GM12878 (cell line): ENCODE measurements at regions not wholly inside any gene's neighbourhood (a gene's known extent, or its start where the extent isn't known, plus 50 kb on each side); places are given as distances from the start of the nearest gene placed in this dataset.

ENCODE experiments used
- CUX1 ChIP-seq: IDR thresholded peaks from 2 replicates; pipeline ENCODE4 v1.6.1; 2012; ENCODE audit warnings: improper control_type of control experiment, low read depth, low read length; ENCODE audit not compliant: insufficient replicate concordance
- HCFC1 ChIP-seq: fragments of 150-350 bp; IDR thresholded peaks from 2 replicates; pipeline ENCODE4 v1.6.1; 2014; ENCODE audit warnings: low read length
- IRF3 ChIP-seq: fragments of 450-650 bp; IDR thresholded peaks from 2 replicates; pipeline ENCODE4 v1.6.1; 2014; ENCODE audit warnings: mild to moderate bottlenecking
- SMAD1 ChIP-seq: fragments of 450-650 bp; IDR thresholded peaks from 2 replicates; pipeline ENCODE4 v1.6.1; 2018; ENCODE audit warnings: mild to moderate bottlenecking, low read depth; ENCODE audit not compliant: partially characterized antibody
- SMAD5 ChIP-seq: IDR thresholded peaks from 2 replicates; pipeline ENCODE4 v1.6.1; 2016; ENCODE audit warnings: antibody characterized with exemption, low read depth
- SPI1 ChIP-seq: IDR thresholded peaks from 2 replicates; pipeline ENCODE4 v1.6.1; 2011; ENCODE audit warnings: low read depth, mild to moderate bottlenecking, low read length, moderate library complexity, borderline replicate concordance; ENCODE audit not compliant: insufficient read depth
- STAT1 ChIP-seq: fragments of 450-650 bp; conservative IDR thresholded peaks from 2 replicates; pipeline ENCODE4 v1.6.1; 2014; ENCODE audit warnings: antibody characterized with exemption, mild to moderate bottlenecking
- ZBTB33 ChIP-seq: fragments of 450-650 bp; IDR thresholded peaks from 2 replicates; pipeline ENCODE4 v1.6.1; 2017; ENCODE audit warnings: mild to moderate bottlenecking
- ZNF24 ChIP-seq: fragments of 450-650 bp; IDR thresholded peaks from 2 replicates; pipeline ENCODE4 v1.6.1; 2017; ENCODE audit warnings: antibody characterized with exemption, mild to moderate bottlenecking
- ZNF622 ChIP-seq: fragments of 450-650 bp; IDR thresholded peaks from 2 replicates; pipeline ENCODE4 v1.6.1; 2017; ENCODE audit warnings: mild to moderate bottlenecking, inconsistent platforms

- no peak for TF ChIP-seq IRF3
- TF ChIP-seq SMAD1, result no peak
- no peak for TF ChIP-seq HCFC1
- TF ChIP-seq ZBTB33, result no peak
- TF ChIP-seq STAT1, result no peak
- TF ChIP-seq SMAD5, result no peak
- TF ChIP-seq CUX1, result no peak
- no peak for TF ChIP-seq SPI1
- no peak for TF ChIP-seq ZNF622
- TF ChIP-seq ZNF24, result no peak
Observed at GRCh38 chr9:87088192-87088591, 140.9 kb upstream of the GAS1 start (continued).
